GM12878 (cell line): ENCODE measurements at regions not wholly inside any gene's neighbourhood (a gene's known extent, or its start where the extent isn't known, plus 50 kb on each side); places are given as distances from the start of the nearest gene placed in this dataset.

Experiments used
- ATAC-seq: fragments of 200-7000 bp; cut with Tn5 transposase; 3 replicates; pipeline ENCODE4 v1.9.1; 2020; ENCODE audit warnings: mild to moderate bottlenecking, moderate library complexity
- BruUV-seq: library from RNA; stranded (reverse); fragments of 400-500 nt; replicated peaks from 2 replicates; lab custom pipeline; 2021; lab: Mats Ljungman, UMichigan
- CTCF ChIA-PET: fragments of 300-600 bp; sonication (Branson Sonifier 250); formaldehyde crosslinking; extraction: SDS; loops from one replicate; lab custom pipeline; 2021; ENCODE audit warnings: inconsistent platforms; lab: Yijun Ruan, JAX
- POLR2A ChIA-PET: fragments of 350-600 bp; formaldehyde crosslinking; extraction: SDS; loops from one replicate; lab custom pipeline; 2021; ENCODE audit warnings: inconsistent platforms; lab: Charles Lee
- RAD21 ChIA-PET: fragments of 300-600 bp; sonication (Branson Sonifier 250); formaldehyde crosslinking; loops from one replicate; lab custom pipeline; 2023; ENCODE audit warnings: antibody characterized with exemption; ENCODE audit not compliant: unreplicated experiment; lab: Charles Lee
- SMC1A ChIA-PET: fragments of 300-600 bp; sonication (Branson Sonifier 250); formaldehyde crosslinking; loops from one replicate; lab custom pipeline; 2023; ENCODE audit not compliant: unreplicated experiment, uncharacterized antibody; lab: Charles Lee
- DNase-seq: peaks from one replicate; pipeline ENCODE4 v3.0.0-alpha.2; 2011; ENCODE audit warnings: low read depth, low spot score
- FAIRE-seq: peaks from 3 replicates; lab custom pipeline; 2011; peaks lifted over from hg19 to GRCh38; lab: Jason Lieb, UNC
- H2AFZ ChIP-seq: 2 replicates; pipeline ENCODE4 v1.6.0; 2011; ENCODE audit warnings: low read depth, low read length, control low read depth; ENCODE audit not compliant: control insufficient read depth
- H3K27ac ChIP-seq: 2 replicates; pipeline ENCODE4 v1.5.1; 2011; ENCODE audit warnings: control low read depth; ENCODE audit not compliant: control insufficient read depth, insufficient read depth
- H3K27me3 ChIP-seq, 2 experiments: replicated peaks in 1 of 2; 2 replicates each; pipeline versions ENCODE4 v1.6.0 to v1.6.1; 2011; ENCODE audit warnings: low read length in 1 of 2; ENCODE audit not compliant: control insufficient read depth in 2 of 2, insufficient read depth in 2 of 2
- H3K36me3 ChIP-seq, 2 experiments: 2 replicates each; pipeline ENCODE4 v1.5.1; 2011; ENCODE audit warnings: low read length in 1 of 2; ENCODE audit not compliant: control insufficient read depth in 2 of 2, insufficient read depth in 2 of 2
- H3K4me1 ChIP-seq: 2 replicates; pipeline ENCODE4 v1.6.1; 2011; ENCODE audit warnings: mild to moderate bottlenecking, low read length, moderate library complexity, mixed read lengths; ENCODE audit not compliant: control insufficient read depth, insufficient read depth
- H3K4me2 ChIP-seq: 2 replicates; pipeline ENCODE4 v1.6.0; 2011; ENCODE audit warnings: control low read depth; ENCODE audit not compliant: control insufficient read depth, insufficient read depth
- H3K4me3 ChIP-seq: fragments of 200-600 bp; sonication (generic); 2 replicates; pipeline ENCODE4 v1.5.1; 2016
- H3K79me2 ChIP-seq: 2 replicates; pipeline ENCODE4 v1.6.0; 2011; ENCODE audit warnings: low read length; ENCODE audit not compliant: control insufficient read depth, insufficient read depth
- H3K9ac ChIP-seq: 2 replicates; pipeline ENCODE4 v1.8.0; 2011; ENCODE audit warnings: low read length, control low read depth, mixed read lengths; ENCODE audit not compliant: control insufficient read depth, insufficient read depth
- H3K9me3 ChIP-seq: replicated peaks from 3 replicates; pipeline ENCODE4 v1.5.1; 2011; ENCODE audit warnings: mild to moderate bottlenecking, low read length; ENCODE audit not compliant: control insufficient read depth, insufficient read depth
- H4K20me1 ChIP-seq: 2 replicates; pipeline ENCODE4 v1.6.0; 2011; ENCODE audit not compliant: control insufficient read depth, insufficient read depth
- BACH1 ChIP-seq: fragments of 450-650 bp; IDR thresholded peaks from 2 replicates; pipeline ENCODE4 v1.6.1; 2017; ENCODE audit warnings: mild to moderate bottlenecking, borderline replicate concordance
- BCLAF1 ChIP-seq: fragments of 450-650 bp; IDR thresholded peaks from 2 replicates; pipeline ENCODE4 v1.6.1; 2017; ENCODE audit warnings: antibody characterized with exemption, mild to moderate bottlenecking, moderate library complexity
- BMI1 ChIP-seq: fragments of 450-650 bp; IDR thresholded peaks from 2 replicates; pipeline ENCODE4 v1.6.1; 2016; ENCODE audit warnings: mild to moderate bottlenecking, moderate library complexity, borderline replicate concordance
- E4F1 ChIP-seq: fragments of 450-650 bp; IDR thresholded peaks from 2 replicates; pipeline ENCODE4 v1.6.1; 2018; ENCODE audit warnings: borderline replicate concordance, mild to moderate bottlenecking; ENCODE audit not compliant: partially characterized antibody
- EGR1 ChIP-seq, 2 experiments: IDR thresholded peaks; 1 replicate in 1 of 2; 2 replicates in 1 of 2; pipeline ENCODE4 v1.6.1; 2011 to 2012; ENCODE audit warnings: low read depth in 2 of 2, low read length in 2 of 2, borderline replicate concordance in 1 of 2, mild to moderate bottlenecking in 1 of 2, moderate library complexity in 1 of 2
- IKZF1 ChIP-seq: fragments of 450-650 bp; conservative IDR thresholded peaks from 2 replicates; pipeline ENCODE4 v1.6.1; 2017; ENCODE audit warnings: antibody characterized with exemption, mild to moderate bottlenecking
- MLLT1 ChIP-seq: fragments of 450-650 bp; IDR thresholded peaks from 2 replicates; pipeline ENCODE4 v1.6.1; 2016; ENCODE audit warnings: mild to moderate bottlenecking
- MTA2 ChIP-seq: fragments of 450-650 bp; IDR thresholded peaks from 2 replicates; pipeline ENCODE4 v1.6.1; 2016; ENCODE audit warnings: low read depth, mild to moderate bottlenecking, moderate library complexity
- RB1 ChIP-seq: fragments of 450-650 bp; formaldehyde crosslinking; IDR thresholded peaks from 2 replicates; pipeline ENCODE4 v1.6.1; 2017; ENCODE audit warnings: mild to moderate bottlenecking, borderline replicate concordance
- RBBP5 ChIP-seq: fragments of 200-600 bp; sonication (generic); conservative IDR thresholded peaks from 2 replicates; pipeline ENCODE4 v1.6.1; 2016
- RCOR1 ChIP-seq: conservative IDR thresholded peaks from 2 replicates; pipeline ENCODE4 v1.6.1; 2012; ENCODE audit warnings: low read depth, low read length, improper control_type of control experiment
- SMAD1 ChIP-seq: fragments of 450-650 bp; IDR thresholded peaks from 2 replicates; pipeline ENCODE4 v1.6.1; 2018; ENCODE audit warnings: mild to moderate bottlenecking, low read depth; ENCODE audit not compliant: partially characterized antibody
- SMARCA5 ChIP-seq: fragments of 450-650 bp; IDR thresholded peaks from 2 replicates; pipeline ENCODE4 v1.6.1; 2017; ENCODE audit warnings: mild to moderate bottlenecking
- SP1 ChIP-seq: IDR thresholded peaks from one replicate; pipeline ENCODE4 v1.6.1; 2011; ENCODE audit warnings: low read depth, low read length
- SUZ12 ChIP-seq: fragments of 200-600 bp; sonication (generic); IDR thresholded peaks from one replicate; pipeline ENCODE4 v1.6.1; 2018; ENCODE audit warnings: antibody characterized with exemption, mild to moderate bottlenecking; ENCODE audit not compliant: unreplicated experiment
- ZNF384 ChIP-seq: IDR thresholded peaks from 2 replicates; pipeline ENCODE4 v1.6.1; 2012; ENCODE audit warnings: low read depth, mild to moderate bottlenecking, low read length, improper control_type of control experiment, borderline replicate concordance
- ZSCAN29 ChIP-seq: fragments of 450-650 bp; IDR thresholded peaks from 2 replicates; pipeline ENCODE4 v1.6.1; 2017; ENCODE audit warnings: mild to moderate bottlenecking, moderate library complexity
- WGBS: methylation state at CpG from one replicate; pipeline ENCODE4 v1.1.6; 2016; ENCODE audit warnings: low lambda C conversion rate; ENCODE audit not compliant: insufficient replicate concordance, insufficient coverage; ENCODE audit errors: missing lambda C conversion rate; 5-methylcytosine and 5-hydroxymethylcytosine counted together
- in situ Hi-C: fragments of 300-500 bp; cut with MboI; formaldehyde crosslinking; loops from 9 replicates; pipeline ENCODE4 v1.14.3; 2018; ENCODE audit warnings: mixed read lengths
- intact Hi-C: fragments of 100-400 bp; cut with micrococcal nuclease; formaldehyde crosslinking; loops from one replicate; pipeline ENCODE4 v1.14.2; 2022; ENCODE audit not compliant: unreplicated experiment

GRCh38 chr1:13901597-13901996, 201.6 kb downstream of the PRDM2 start:
- intact Hi-C loops: no loop called here
- Histone ChIP-seq H3K4me1 (no peaks in the 10 kb centered on the region), H3K36me3 (no peaks in the 10 kb centered on the region), H3K4me3 (no peak overlapping the region), H4K20me1 (no peaks in the 10 kb centered on the region), H3K9ac (no peak overlapping the region), H3K27ac (no peak overlapping the region), H3K9me3 (no peaks in the 10 kb centered on the region; the same call in 2 of the 3 replicates), H3K79me2 (no peaks in the 10 kb centered on the region), H3K4me2 (no peak overlapping the region), H3K27me3 (no peaks in the 10 kb centered on the region), H2AFZ (no peak overlapping the region)
- ATAC-seq (no peak), FAIRE-seq (no peak), DNase-seq (no peak)
- no TSS peak for BruUV-seq
- 53% methylated on average over 6 of the region's 6 CpGs for WGBS
- in situ Hi-C loops: no loop called here
- ChIA-PET CTCF (interaction anchor here (0.8 kb wide), 1 partner anchor 34 kb away, joined by 3 read pairs; no protein-coding TSS in a partner anchor), RAD21 (no interaction called here), POLR2A (no interaction called here), SMC1A (no interaction called here)
- TF ChIP-seq SMAD1: no peak
- no peak for TF ChIP-seq SMARCA5
- TF ChIP-seq EGR1 (IDR thresholded peaks at IDR 0.05; ENCODE audit: borderline replicate concordance in 1 of 2, low read depth in 2 of 2, low read length in 2 of 2): no peak
- no peak for TF ChIP-seq RBBP5
- no peak for TF ChIP-seq RCOR1
- TF ChIP-seq BCLAF1: no peak
- TF ChIP-seq ZNF384: no peak
- TF ChIP-seq MTA2: no peak
- TF ChIP-seq BMI1: no peak
- TF ChIP-seq RB1: no peak
- no peak for TF ChIP-seq ZSCAN29
- TF ChIP-seq SP1: no peak
- no peak for TF ChIP-seq SUZ12
- no peak for TF ChIP-seq E4F1
- no peak for TF ChIP-seq BACH1
- TF ChIP-seq IKZF1: no peak
- no peak for TF ChIP-seq MLLT1
